ENCODE measurements at regions not wholly inside any gene's neighbourhood (a gene's known extent, or its start where the extent isn't known, plus 50 kb on each side); places are given as distances from the start of the nearest gene placed in this dataset.

DNA sequence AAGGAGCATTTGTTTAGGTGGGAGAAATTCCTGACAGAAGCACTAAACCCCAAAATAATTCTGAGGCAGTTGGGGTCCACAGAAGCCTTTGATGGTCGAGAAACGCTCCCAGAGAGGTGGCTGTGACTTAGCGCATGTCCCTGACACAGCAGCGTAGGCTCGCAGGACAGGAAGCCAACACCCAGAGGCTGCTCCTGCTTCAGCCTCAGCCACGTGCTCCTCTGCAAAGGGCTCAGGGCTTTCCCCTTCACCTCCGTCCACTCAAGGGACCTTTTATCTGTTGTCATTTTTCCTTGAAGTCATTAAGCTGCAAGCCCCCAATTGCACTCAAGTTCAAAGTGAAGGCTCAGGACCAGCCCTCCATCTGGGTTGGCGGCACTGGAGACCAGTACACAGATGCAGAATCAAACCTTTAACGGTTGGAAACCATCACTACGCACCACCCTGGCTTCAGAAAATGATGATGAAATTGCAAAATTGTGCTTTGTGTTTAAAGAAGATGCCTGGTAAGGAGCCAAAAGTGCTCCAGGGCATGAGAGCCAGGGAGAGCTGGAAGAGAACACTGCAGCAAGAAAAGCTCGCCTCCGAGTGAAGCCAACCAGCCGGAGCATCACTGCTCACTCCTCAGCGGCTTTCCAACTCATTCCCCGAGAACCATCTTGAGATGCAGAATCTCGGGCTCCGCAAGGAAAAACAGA lies 219.6 kb downstream of the RAP2A start:
- no peaks in the 10 kb centered on the region for H3K4me1 Mint-ChIP-seq (ENCODE audit: low read depth)
- DNase-seq, result no peak
- H3K36me3 Mint-ChIP-seq (ENCODE audit: low read depth), result no peaks in the 10 kb centered on the region
- H3K4me3 Mint-ChIP-seq, result no peak overlapping the region
- ChIA-PET POLR2A (no interaction called here), CTCF (no interaction called here)
- no peak for ATAC-seq
- H3K27ac Mint-ChIP-seq, result no peak overlapping the region
- no peaks in the 10 kb centered on the region for H3K9me3 Mint-ChIP-seq (ENCODE audit: insufficient read depth)
- H3K27me3 Mint-ChIP-seq (ENCODE audit: low read depth), result peaks cover 3% of the 10 kb centered on the region

DNA sequence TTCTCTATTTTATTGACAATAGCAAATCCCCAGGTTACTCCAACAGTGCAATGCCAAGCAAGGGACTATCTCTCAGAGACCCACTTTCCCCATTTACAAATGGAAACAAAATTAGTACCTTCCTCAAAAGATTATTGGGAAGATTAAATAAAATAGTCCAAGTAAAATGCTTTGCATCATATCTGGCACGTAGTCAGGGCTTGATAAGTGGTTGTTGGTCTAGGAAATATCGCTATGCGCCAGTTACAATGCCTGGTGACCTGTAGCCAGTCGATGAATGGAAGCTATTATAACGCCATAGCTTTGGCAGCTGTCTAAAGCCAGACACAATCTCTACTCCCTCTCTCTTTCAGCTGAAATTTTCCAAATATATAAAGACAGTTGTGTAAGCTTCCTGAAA lies 220.3 kb downstream of the RAP2A start:
- H3K9me3 Mint-ChIP-seq (ENCODE audit: insufficient read depth), result no peaks in the 10 kb centered on the region
- DNase-seq (no peak), ATAC-seq (no peak)
- peaks cover 3% of the 10 kb centered on the region for H3K27me3 Mint-ChIP-seq (ENCODE audit: low read depth)
- ChIA-PET POLR2A (no interaction called here), CTCF (no interaction called here)
- no peak overlapping the region for H3K27ac Mint-ChIP-seq
- H3K4me1 Mint-ChIP-seq (ENCODE audit: low read depth), result no peaks in the 10 kb centered on the region
- H3K36me3 Mint-ChIP-seq (ENCODE audit: low read depth), result no peaks in the 10 kb centered on the region
- no peak overlapping the region for H3K4me3 Mint-ChIP-seq

DNA sequence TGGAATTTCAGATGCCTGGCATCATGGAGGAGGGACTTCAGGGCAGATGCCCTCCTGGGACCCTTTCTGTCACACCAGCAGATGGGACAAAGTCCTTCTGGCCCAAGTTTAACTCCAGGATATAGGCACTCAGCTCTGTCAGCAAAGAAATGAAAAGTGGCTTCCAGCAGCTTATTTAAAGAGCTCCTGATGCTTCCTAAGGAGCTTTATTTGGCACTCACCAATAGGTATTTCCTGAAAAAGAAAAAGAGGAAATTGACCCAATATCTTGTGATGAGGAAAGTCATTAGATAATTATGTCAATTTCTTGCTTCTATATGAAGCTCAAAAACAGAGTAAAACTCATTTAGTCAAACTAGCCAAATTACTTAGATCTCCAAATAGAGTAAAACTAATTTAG lies 224.6 kb downstream of the RAP2A start:
- ChIA-PET CTCF (no interaction called here), POLR2A (no interaction called here)
- H3K4me1 Mint-ChIP-seq (ENCODE audit: low read depth), result no peaks in the 10 kb centered on the region
- no peak for DNase-seq
- no peak overlapping the region for H3K27ac Mint-ChIP-seq
- H3K27me3 Mint-ChIP-seq (ENCODE audit: low read depth), result peaks cover 12% of the 10 kb centered on the region
- no peak overlapping the region for H3K4me3 Mint-ChIP-seq
- ATAC-seq, result no peak
- no peaks in the 10 kb centered on the region for H3K36me3 Mint-ChIP-seq (ENCODE audit: low read depth)
- no peaks in the 10 kb centered on the region for H3K9me3 Mint-ChIP-seq (ENCODE audit: insufficient read depth)

DNA sequence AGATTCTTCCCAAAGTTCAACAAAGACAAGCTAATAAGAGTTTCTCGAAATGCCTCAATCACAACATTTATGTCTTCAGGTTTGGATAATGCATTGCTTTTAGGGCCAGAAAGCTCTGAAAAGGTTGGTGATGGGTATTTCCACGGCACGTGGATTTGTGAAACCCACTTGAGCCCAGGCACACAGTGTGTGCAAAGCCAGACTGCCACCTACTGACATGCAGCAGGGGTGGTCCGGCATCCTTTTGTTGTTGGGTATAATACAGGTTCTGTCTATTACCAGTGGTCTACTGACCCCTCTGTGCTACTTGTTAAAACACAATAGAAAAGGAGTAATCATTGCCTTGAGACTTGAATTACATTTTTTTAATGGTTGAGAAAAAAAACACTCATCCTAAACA lies 225.6 kb downstream of the RAP2A start:
- H3K27me3 Mint-ChIP-seq (ENCODE audit: low read depth), result peaks cover 12% of the 10 kb centered on the region

DNA sequence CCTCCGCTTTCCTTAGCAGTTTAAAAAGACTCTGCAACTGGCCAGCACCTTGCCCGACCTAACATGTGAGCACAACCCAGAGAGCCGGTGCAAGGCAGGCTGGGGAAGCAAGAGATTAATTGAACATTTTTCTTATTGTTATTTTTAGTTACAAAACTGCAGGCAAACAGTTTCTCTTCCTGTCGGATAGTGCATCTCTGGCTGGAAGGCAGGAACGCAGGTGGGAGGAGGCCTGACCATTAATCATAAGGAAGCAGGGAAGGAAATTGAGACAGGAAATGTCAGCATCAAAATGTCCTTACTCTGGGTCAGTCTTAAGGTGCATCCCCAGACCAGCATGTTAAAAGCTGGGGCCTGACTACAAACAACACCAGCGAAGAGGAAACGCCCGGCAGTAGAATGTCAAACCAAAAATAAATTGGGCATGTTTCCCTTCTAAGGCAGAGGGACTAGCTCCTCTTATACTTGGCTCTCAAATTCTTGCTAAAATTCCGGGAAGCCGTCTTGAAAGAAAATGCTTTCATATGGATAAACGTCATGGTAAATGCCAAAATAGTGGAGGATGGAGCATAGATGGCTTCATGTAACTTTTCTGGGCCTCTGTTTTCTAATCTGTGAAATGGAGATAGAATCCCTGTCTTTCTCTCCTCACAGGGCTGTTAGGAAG lies 226.8 kb downstream of the RAP2A start:
- H3K27ac Mint-ChIP-seq, result no peak overlapping the region
- CTCF ChIA-PET, result no interaction called here

More for the DNA sequence above, 225.6 kb downstream of the RAP2A start:
- no peaks in the 10 kb centered on the region for H3K36me3 Mint-ChIP-seq (ENCODE audit: low read depth)
- H3K27ac Mint-ChIP-seq, result no peak overlapping the region
- no peak for ATAC-seq
- H3K9me3 Mint-ChIP-seq (ENCODE audit: insufficient read depth), result no peaks in the 10 kb centered on the region
- no peaks in the 10 kb centered on the region for H3K4me1 Mint-ChIP-seq (ENCODE audit: low read depth)
- ChIA-PET CTCF (no interaction called here), POLR2A (no interaction called here)
- no peak for DNase-seq
- H3K4me3 Mint-ChIP-seq, result no peak overlapping the region

DNA sequence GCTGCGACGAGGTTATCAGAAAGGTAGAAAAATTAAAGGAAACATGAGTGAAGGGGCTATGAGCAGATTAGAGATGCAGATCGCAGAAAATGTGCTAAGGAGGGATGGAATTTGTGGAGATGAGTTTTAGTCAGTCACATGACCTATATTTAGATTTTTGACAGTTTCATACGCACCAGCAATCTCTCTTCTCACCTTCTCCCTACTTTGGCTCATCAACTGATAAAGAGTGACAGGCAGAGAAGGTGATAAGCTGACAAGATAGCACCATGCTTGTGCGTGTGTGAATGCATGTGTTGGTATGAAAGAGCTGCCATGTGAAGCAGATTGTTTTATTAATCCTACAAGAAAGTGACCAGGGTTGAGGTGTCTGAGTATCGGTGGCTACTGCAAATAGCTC lies 252.6 kb downstream of the RAP2A start:
- ChIA-PET POLR2A (no interaction called here), CTCF (no interaction called here)
- Mint-ChIP-seq H3K4me3 (no peak overlapping the region), H3K36me3 (ENCODE audit: low read depth) (no peaks in the 10 kb centered on the region), H3K9me3 (ENCODE audit: insufficient read depth) (no peaks in the 10 kb centered on the region), H3K27me3 (ENCODE audit: low read depth) (peaks cover 2% of the 10 kb centered on the region), H3K4me1 (ENCODE audit: low read depth) (no peaks in the 10 kb centered on the region), H3K27ac (no peak overlapping the region)
- DNase-seq (no peak), ATAC-seq (no peak)

More for the DNA sequence above, 226.8 kb downstream of the RAP2A start:
- DNase-seq, result no peak
- no peaks in the 10 kb centered on the region for H3K36me3 Mint-ChIP-seq (ENCODE audit: low read depth)
- no peak overlapping the region for H3K4me3 Mint-ChIP-seq
- ATAC-seq, result no peak
- POLR2A ChIA-PET, result no interaction called here
- H3K4me1 Mint-ChIP-seq (ENCODE audit: low read depth), result no peaks in the 10 kb centered on the region
- peaks cover 12% of the 10 kb centered on the region for H3K27me3 Mint-ChIP-seq (ENCODE audit: low read depth)
- no peaks in the 10 kb centered on the region for H3K9me3 Mint-ChIP-seq (ENCODE audit: insufficient read depth)

DNA sequence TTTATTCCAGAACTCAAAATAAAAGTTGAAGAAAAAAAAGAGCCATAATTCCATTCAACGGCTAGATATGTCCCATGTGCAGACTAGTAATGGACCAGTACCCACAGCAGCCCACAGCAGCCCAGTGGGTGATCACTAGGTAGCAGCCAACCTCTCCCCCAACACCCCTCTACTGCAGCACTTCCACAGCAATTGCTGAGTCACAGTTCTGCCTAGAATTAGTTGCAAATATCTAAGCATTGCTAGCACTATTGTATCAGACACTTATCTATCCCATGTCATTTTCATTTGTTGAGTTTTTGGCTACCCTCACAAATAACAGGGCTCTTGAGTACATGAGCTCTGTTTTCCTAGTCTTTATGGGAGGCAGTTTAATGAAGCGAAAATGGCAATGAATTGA lies 258.7 kb downstream of the RAP2A start:
- POLR2A ChIA-PET, result no interaction called here
- DNase-seq (no peak), ATAC-seq (no peak)
- Mint-ChIP-seq H3K27ac (no peak overlapping the region), H3K4me1 (ENCODE audit: low read depth) (no peaks in the 10 kb centered on the region), H3K27me3 (ENCODE audit: low read depth) (no peaks in the 10 kb centered on the region), H3K36me3 (ENCODE audit: low read depth) (no peaks in the 10 kb centered on the region), H3K4me3 (no peak overlapping the region), H3K9me3 (ENCODE audit: insufficient read depth) (no peaks in the 10 kb centered on the region)
- CTCF ChIA-PET, result no interaction called here

DNA sequence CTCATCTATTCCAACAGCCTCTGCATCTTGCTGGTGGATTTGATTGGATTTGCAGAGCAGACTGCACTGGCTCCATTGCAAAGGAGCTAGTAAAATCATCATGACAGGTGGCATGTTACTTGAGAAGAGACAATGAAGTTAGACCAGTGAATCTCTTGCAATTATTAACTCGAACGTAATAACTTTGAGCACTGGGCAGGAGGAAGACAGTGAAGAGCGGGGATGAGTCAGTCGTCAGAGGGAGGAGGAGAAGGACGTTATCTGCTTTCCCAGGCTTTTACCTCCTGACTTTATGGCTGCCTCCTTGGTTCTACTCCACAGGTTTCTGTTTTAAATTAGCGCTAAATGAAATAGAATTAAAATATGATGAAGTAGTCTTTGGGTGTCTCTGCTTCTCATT lies 257.8 kb upstream of the IPO5 start:
- H3K9me3 Mint-ChIP-seq (ENCODE audit: insufficient read depth), result no peaks in the 10 kb centered on the region
- no peak overlapping the region for H3K4me3 Mint-ChIP-seq
- ATAC-seq, result no peak
- no peaks in the 10 kb centered on the region for H3K4me1 Mint-ChIP-seq (ENCODE audit: low read depth)
- H3K27ac Mint-ChIP-seq, result no peak overlapping the region
- ChIA-PET POLR2A (no interaction called here), CTCF (no interaction called here)
- H3K36me3 Mint-ChIP-seq (ENCODE audit: low read depth), result no peaks in the 10 kb centered on the region
- no peak for DNase-seq
- no peaks in the 10 kb centered on the region for H3K27me3 Mint-ChIP-seq (ENCODE audit: low read depth)

DNA sequence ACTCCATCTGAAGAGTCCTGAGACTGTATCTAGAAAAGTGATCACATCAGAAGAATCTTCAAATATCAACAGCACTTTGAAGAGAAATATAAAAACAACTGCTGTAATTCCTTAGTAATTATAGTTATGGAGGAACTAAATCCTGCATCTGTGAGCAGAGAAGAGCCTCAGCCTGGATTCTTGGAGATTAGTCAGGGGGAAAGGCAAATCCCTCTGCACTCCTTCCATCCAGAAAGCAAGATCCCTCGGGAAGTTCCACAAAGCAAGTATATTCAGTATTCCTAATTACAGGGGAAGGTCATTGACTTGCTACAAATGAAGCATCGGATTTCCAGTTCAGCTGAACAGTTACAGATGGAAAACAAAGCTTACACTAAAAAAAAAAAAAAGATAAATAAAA lies 256.6 kb upstream of the IPO5 start:
- no peaks in the 10 kb centered on the region for H3K9me3 Mint-ChIP-seq (ENCODE audit: insufficient read depth)
- no peak overlapping the region for H3K4me3 Mint-ChIP-seq
- ChIA-PET POLR2A (no interaction called here), CTCF (no interaction called here)
- H3K4me1 Mint-ChIP-seq (ENCODE audit: low read depth), result no peaks in the 10 kb centered on the region
- no peaks in the 10 kb centered on the region for H3K27me3 Mint-ChIP-seq (ENCODE audit: low read depth)
- no peaks in the 10 kb centered on the region for H3K36me3 Mint-ChIP-seq (ENCODE audit: low read depth)
- no peak overlapping the region for H3K27ac Mint-ChIP-seq
- ATAC-seq, result no peak
- no peak for DNase-seq

DNA sequence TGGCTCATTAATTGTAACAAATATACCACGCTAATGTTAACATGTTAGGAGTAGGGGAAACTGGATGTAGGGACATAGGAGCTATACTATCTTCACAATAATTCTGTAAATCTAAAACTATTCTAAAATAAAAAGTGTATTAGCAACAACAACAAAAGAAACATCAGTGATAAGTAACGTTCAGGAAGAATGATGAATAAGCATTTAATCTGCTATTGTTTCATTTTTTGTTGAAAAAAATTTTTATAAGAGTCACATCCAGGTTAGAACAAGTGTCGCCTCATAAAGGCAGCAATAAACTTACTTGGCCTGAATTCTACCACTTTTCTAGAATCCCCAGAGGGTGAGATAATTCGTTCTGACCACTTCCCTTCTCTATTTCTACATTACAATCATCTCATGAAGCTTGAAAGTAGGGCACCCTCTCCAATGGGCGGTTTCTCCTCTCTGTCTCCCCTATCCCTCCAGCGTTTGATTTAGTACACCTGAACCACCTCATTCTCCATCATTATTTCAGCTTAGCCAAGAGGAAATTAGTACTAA lies 253.1 kb upstream of the IPO5 start:
- ChIA-PET POLR2A (no interaction called here), CTCF (no interaction called here)
- H3K27ac Mint-ChIP-seq, result no peak overlapping the region
- ATAC-seq (no peak), DNase-seq (no peak)
- no peaks in the 10 kb centered on the region for H3K4me1 Mint-ChIP-seq (ENCODE audit: low read depth)
- H3K36me3 Mint-ChIP-seq (ENCODE audit: low read depth), result no peaks in the 10 kb centered on the region
- no peaks in the 10 kb centered on the region for H3K9me3 Mint-ChIP-seq (ENCODE audit: insufficient read depth)
- no peaks in the 10 kb centered on the region for H3K27me3 Mint-ChIP-seq (ENCODE audit: low read depth)
- H3K4me3 Mint-ChIP-seq, result no peak overlapping the region

DNA sequence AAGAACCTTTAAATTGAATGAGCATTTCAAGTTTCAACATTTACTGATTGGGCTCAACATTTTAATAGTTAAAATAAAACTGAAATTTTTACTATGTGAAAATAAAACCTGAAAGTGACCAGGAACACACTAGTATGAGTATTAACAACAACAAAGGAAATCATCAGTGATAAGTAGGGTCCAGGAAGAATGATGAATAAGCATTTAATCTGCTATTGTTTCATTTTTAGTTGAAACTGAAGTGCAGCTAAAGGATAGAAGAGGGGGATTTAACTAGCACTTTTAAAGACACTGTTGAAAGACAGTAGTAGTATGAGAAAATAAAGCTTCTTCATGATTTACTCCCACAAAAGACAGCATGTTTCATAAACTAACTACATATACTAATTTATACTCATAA lies 250.9 kb upstream of the IPO5 start:
- Mint-ChIP-seq H3K4me1 (ENCODE audit: low read depth) (no peaks in the 10 kb centered on the region), H3K27me3 (ENCODE audit: low read depth) (no peaks in the 10 kb centered on the region), H3K4me3 (no peak overlapping the region), H3K9me3 (ENCODE audit: insufficient read depth) (no peaks in the 10 kb centered on the region), H3K27ac (no peak overlapping the region), H3K36me3 (ENCODE audit: low read depth) (no peaks in the 10 kb centered on the region)
- ChIA-PET POLR2A (no interaction called here), CTCF (no interaction called here)
- DNase-seq (no peak), ATAC-seq (no peak)

DNA sequence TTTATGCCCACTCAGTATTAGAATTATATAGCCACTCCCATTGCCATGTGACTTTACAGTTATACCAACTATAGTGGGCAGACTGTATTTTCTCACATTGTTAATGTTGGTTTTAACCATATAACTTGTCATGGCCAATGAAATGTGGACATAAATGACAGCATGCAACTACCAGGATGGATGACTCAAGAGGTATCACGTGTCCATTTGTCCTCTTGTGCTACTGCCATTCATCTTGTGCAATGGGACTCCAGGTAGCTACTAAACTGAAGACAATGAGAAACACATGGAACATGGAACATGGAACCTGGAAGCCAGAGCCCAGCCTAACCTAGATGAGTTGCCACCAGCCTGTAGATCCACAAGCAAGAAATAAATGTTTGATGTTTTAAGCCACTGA lies 242.7 kb upstream of the IPO5 start:
- no peaks in the 10 kb centered on the region for H3K27me3 Mint-ChIP-seq (ENCODE audit: low read depth)
- no peak overlapping the region for H3K4me3 Mint-ChIP-seq
- DNase-seq (no peak), ATAC-seq (no peak)
- no peaks in the 10 kb centered on the region for H3K9me3 Mint-ChIP-seq (ENCODE audit: insufficient read depth)
- ChIA-PET POLR2A (no interaction called here), CTCF (no interaction called here)
- H3K36me3 Mint-ChIP-seq (ENCODE audit: low read depth), result no peaks in the 10 kb centered on the region
- H3K4me1 Mint-ChIP-seq (ENCODE audit: low read depth), result no peaks in the 10 kb centered on the region
- H3K27ac Mint-ChIP-seq, result no peak overlapping the region

DNA sequence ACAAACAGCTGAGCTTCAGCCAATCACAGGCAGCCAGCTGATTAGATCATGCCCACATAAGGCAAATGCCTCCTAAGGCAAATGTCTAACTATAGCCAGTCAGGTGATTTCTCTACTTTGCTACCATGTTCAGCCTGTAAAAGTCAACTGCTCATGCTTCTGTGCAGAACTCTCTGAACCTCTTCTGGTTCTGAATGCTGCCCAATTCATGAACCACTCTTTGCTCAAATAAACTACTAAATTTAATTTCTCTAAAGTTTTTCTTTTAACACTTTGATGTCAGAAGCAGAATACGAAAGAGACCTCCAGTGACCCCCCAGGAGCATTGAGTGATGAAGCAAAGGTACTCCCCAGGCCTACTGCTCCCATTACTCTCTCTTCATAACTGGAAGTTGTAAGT lies 240.7 kb upstream of the IPO5 start:
- CTCF ChIA-PET, result no interaction called here
- H3K36me3 Mint-ChIP-seq (ENCODE audit: low read depth), result no peaks in the 10 kb centered on the region
- ATAC-seq (no peak), DNase-seq (no peak)
- H3K27ac Mint-ChIP-seq, result no peak overlapping the region
- no peaks in the 10 kb centered on the region for H3K9me3 Mint-ChIP-seq (ENCODE audit: insufficient read depth)
- no peak overlapping the region for H3K4me3 Mint-ChIP-seq
- no peaks in the 10 kb centered on the region for H3K27me3 Mint-ChIP-seq (ENCODE audit: low read depth)
- no peaks in the 10 kb centered on the region for H3K4me1 Mint-ChIP-seq (ENCODE audit: low read depth)
- POLR2A ChIA-PET, result no interaction called here

Data from activated CD8-positive, alpha-beta T cell treated with anti-CD3 and anti-CD28 coated beads, Interleukin-2, amount 10 ng/mL, durations not matched to agents 7 days and 5 days (primary cell).